HG03159 (cell line): ENCODE measurements at regions not wholly inside any gene's neighbourhood (a gene's known extent, or its start where the extent isn't known, plus 50 kb on each side); places are given as distances from the start of the nearest gene placed in this dataset.
"Not testable (repeated sequence)": the region's sequence is repeated elsewhere in the genome, so short reads cannot be mapped to it uniquely, and the experiment has no call there.

Experiments
- ATAC-seq: cut with Tn5 transposase; IDR thresholded peaks from one replicate; pipeline ENCODE4 v1.9.1; 2021; ENCODE audit warnings: mild to moderate bottlenecking, moderate library complexity; ENCODE audit not compliant: unreplicated experiment

DNA sequence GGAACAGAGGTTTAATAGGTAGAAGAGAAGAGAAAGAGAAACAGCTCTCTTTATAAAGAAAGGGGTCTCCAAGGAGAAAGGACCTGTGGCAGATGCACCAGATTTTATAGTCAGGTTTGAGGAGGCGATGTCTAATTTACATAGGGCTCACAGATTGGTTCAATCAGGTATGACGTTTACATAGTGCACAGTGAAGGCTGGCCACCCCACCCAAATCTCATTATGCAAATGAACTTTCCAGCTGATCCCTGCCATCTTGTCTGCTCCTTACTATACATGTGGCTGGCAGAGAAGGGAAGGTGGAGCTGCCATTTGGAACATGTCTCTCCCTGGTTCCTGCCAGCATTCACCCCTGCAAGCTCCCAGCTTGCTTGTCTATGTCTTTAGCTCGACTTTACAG, 557.8 kb downstream of the SUCLG1 start:
- ATAC-seq = no peak

- no peak for ATAC-seq
Measured at GRCh38 chr2:83900862-83901261, 558.2 kb downstream of the SUCLG1 start.

- no peak for ATAC-seq
Measured at GRCh38 chr2:83899271-83899670, 559.8 kb downstream of the SUCLG1 start.

DNA sequence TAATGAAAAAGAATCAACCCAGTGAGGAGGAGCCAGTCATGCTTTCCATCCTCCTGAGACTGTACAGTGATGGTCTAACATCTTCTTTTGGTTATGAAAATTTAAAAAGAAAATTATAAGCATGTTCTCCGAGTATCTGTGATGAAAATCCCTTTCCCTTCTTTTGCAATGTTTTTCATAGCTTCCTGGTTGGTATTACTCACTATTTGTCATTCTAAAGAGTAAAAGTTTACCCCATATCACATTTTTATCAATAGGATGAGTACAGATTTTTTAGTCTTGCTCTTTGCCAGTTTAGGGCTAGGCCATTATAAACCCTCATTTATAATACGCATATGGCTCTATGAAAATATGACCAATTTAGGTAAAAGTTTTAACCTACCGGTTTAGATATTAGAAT, 564.1 kb downstream of the SUCLG1 start:
- ATAC-seq = no peak

DNA sequence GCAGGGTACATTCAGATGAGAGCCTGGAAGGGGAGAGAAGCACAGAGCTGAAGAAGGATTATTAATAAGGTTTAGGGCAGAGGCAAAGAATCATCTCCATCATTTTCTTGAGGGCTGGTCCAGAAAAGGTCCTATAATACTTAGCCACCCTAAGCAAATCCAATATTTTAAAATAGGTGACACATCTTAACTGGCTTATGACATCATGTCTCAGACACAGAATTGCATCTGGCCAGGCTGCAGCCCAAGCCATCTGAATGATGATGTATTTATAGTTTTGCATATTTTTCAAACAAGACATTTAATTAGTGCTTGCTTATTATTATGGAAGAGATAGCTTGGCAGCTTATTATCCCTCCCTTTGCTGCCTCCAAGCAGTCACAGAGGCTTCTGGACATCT, 571.3 kb downstream of the SUCLG1 start:
- ATAC-seq = no peak

GRCh38 chr2:83879127-83879526, 580.0 kb downstream of the SUCLG1 start:
- ATAC-seq = no peak

DNA sequence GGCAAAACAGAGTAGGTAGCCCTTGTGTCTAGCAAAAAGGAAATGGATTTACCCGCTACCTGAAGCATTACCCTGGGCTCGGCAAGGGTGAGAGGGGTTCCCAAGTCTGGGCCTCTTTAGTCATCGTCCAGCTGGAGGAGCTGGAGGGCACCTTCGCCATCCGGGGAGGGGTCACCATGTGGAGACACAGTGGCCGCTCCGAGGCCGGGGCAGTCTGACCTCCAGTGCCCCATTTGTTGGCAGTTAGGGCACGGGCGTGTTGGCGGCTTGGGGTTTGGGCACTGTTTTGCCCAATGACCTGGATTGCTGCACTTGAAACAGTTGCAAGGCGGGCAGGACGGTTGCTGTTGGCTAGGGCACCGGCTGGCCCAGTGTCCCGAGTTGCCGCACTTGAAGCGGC, 581.8 kb downstream of the SUCLG1 start:
- ATAC-seq = not testable (repeated sequence)

DNA sequence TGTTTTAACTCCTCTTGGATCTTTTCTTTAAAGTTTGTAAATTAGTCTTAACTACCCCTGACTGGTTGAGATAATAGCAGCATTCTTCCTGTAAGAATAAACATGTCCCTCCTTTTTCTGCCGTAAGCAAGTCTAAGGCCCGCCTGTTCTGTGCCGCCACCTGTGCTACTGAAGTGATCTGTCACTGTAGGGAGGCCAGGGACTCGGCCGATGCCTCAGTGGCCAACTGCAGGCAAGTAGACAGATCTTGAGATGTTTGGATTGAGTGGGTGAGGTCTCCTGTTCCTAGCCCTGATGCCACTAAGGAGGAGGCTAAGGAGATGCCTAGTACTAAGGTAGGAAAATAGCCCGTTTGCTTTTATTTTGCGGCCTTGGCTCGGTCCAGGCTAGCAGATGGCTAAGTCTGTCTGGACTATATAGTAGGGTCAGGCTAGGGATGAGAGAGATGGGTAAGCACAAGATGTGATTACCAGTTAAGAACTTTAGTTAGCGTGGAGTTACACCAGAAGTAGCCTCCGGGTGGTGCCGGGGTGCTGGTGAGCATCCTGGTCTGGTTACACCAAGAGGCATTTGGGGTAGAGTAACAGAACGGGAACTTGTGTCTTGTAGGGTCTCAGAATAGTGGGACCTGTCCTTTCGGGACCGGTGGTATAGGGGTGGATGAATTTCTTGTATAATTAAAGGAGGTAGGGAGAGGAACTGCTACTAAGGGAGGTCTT, 584.2 kb downstream of the SUCLG1 start:
- ATAC-seq = no peak

GRCh38 chr2:83874066-83874465, 585.0 kb downstream of the SUCLG1 start:
- no peak for ATAC-seq

- ATAC-seq = no peak
Measured at GRCh38 chr2:83873110-83873509, 586.0 kb downstream of the SUCLG1 start.

DNA sequence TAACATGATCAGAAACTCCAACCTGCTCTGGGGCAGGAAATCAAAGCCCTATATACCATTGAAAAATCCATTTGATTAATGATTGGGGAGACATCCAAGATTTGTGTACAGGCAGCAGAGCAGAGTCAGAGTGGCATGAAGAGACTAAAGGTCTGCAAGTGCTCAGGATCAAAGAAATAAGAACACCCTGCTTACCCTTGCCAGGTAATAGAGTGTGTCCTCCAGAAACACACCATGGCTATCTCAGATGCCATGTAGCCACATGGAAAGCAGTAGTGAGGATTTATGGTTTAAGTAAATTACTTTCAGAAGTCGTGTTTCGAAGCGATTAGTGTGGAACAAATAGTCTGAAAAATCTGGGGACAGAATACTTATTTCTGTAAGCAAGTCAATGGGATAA, 592.9 kb downstream of the SUCLG1 start:
- ATAC-seq = no peak

DNA sequence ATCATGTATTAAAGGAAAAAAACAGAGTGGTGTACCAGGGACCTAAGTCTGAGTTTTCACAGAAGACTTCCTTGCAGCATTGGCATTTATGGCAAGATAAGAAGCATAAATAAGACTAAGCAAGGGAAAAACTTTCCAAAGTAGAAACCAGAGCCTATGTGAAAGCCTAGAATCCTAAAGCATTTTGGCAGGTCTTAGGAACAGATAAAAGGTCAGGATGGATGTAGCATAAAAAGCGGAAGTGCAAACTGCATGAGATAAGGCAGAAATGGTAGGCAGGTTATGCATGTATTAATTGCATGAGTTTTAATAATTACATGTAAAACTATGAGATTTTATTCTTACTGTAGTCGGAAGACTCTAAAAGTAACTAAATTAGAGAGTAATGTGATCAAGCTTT, 596.5 kb downstream of the SUCLG1 start:
- no peak for ATAC-seq

DNA sequence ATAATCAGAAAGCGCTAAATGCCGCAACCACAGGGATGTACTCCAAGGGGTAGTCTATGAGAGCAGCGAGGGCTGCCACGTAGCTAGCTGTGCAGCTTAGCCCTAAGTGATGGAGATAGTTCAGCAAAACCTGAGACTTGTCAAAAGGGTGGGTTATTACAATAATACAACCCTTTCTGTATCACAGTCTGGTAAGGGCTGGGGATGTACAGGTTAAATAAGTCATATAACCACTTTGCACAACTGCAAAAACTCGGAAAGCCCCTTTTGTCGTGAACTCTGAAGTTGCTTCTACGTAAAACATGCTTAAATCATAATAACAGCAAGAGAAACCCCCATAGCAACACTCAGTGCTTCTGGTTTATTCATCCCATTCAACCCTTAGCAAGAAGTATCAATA, 598.8 kb downstream of the SUCLG1 start:
- no peak for ATAC-seq

DNA sequence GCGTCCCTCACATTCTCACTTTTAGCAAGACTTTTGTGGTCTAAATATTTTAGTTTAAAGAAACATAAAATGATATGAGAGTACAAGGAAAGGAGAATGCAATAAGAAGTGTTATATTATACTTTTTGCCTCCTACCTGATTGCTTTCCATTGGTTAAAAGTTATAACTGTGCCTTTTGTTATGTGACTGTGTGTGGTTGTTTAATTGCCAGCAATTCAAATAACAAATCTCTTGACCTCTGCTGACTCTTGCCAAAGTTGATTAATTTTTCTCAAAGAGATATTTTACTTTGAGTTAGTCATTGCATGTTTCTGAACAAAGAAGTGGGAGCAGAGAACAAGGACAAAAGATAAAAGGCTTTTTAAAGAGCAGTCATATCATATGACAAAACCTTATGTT, 599.5 kb downstream of the SUCLG1 start:
- ATAC-seq = no peak

DNA sequence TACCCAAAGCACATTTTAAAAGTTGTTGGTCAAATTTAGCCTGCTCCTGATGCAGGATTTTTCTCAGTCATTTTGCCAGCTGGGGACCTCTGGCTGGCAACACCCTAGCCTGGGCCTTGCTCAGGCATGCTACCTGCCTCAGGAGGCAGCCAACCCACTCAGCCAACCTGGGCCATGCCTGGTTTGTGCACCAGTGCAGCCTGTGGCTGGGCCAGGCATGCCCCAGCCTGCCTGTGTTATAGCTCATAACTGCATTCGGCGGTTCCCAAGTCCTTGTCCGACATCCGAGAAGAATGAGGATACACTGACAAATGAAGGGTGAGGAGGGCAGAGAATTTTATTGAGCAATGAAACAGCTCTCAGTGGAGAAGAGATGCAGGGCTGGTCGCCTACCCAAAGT, 608.0 kb downstream of the SUCLG1 start:
- no peak for ATAC-seq

- ATAC-seq = no peak
Measured at GRCh38 chr2:83850071-83850725, 608.9 kb downstream of the SUCLG1 start.

- ATAC-seq = no peak
Measured at GRCh38 chr2:83844490-83844889, 614.6 kb downstream of the SUCLG1 start.

DNA sequence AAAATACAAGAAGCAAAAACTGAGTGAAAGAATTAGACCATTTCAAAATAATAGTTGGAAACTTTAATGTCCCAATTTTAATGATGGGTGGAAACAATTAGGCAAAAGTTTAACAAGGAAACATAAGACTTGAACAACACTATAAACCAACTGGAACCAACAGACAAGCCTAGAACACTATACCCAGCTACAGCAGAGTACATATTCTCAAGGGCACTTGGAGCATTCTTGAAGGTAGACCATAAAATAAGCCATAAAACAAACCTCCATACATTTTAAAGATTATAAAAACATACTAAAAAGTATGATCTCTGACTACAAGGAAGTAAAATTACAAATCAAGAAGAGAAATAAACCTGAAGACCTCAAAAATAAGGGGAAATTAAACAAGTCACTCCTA, 616.7 kb downstream of the SUCLG1 start:
- no peak for ATAC-seq

GRCh38 chr2:83837823-83838222, 621.3 kb downstream of the SUCLG1 start:
- ATAC-seq = no peak

DNA sequence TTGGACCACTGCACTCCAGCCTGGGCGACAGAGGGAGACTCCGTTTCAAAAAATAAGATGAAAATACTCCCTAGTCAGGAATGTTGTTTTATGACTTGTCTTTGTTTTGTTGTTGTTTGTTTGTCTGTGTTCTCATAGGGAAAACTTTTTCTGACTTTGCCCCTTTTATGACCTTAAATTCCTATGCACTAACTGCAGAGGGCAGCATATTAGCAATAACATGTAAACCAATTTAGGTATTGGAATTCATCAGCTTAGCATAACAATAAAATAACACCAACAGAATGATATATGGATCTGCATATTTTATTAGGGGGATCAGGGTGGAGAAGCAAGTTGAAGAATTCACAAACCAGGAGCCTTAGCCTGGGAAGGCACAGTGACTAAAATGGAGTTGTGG, 631.5 kb downstream of the SUCLG1 start:
- no peak for ATAC-seq

DNA sequence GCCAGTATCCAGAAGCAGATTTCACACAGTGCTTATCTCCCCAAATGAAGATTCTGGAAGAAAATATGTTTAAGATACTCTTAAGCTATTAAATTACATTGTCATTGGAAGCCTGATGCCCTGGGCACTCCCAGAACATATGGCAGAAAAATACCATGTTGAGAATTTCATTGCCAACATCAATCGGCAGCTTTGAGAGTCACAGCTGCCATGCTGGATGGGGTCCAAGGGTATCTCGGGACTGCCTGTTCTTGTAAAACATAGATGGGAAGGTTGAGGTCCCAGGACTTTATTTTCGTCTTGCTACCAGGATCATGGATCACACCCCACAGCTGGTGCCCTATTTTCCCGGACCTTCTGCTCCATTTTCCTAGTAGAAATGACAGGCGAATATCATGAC, 632.5 kb downstream of the SUCLG1 start:
- ATAC-seq = no peak

GRCh38 chr2:83823229-83823628, 635.9 kb downstream of the SUCLG1 start:
- ATAC-seq = no peak

DNA sequence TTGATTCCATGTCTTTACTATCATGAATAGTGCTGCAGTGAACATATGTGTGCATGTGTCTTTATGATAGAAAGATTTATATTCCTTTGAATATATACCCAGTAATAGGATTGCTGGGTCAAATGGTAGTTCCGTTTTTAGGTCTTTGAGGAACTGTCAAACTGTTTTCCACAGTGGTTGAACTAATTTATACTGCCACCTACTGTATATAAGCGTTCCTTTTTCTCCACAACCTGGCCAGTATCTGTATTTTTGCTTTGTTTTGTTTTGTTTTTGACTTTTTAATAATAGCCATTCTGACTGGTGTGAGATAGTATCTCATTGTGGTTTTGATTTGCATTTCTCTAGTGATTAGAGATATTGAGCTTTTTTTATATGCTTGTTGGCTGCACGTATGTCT, 641.6 kb downstream of the SUCLG1 start:
- no peak for ATAC-seq
